SK-N-MC (cell line): ENCODE measurements at regions not wholly inside any gene's neighbourhood (a gene's known extent, or its start where the extent isn't known, plus 50 kb on each side); places are given as distances from the start of the nearest gene placed in this dataset.

ENCODE experiments used
- DNase-seq: peaks from one replicate; pipeline ENCODE4 v3.0.0-alpha.2; 2011; ENCODE audit warnings: low read depth, low spot score
- H3K27ac ChIP-seq: fragments of 200-600 bp; sonication (generic); 2 replicates; pipeline ENCODE4 v1.5.1; 2016; ENCODE audit warnings: mixed run types
- H3K36me3 ChIP-seq: fragments of 200-600 bp; sonication (generic); 2 replicates; pipeline ENCODE4 v1.6.1; 2017; ENCODE audit warnings: antibody characterized with exemption, low read length, mixed read lengths; ENCODE audit not compliant: insufficient read depth
- H3K4me3 ChIP-seq: fragments of 200-600 bp; sonication (generic); 2 replicates; pipeline ENCODE4 v1.5.1; 2016
- H3K9ac ChIP-seq: fragments of 200-600 bp; sonication (generic); 2 replicates; pipeline ENCODE4 v1.8.0; 2017; ENCODE audit warnings: mixed run types, mixed read lengths; ENCODE audit not compliant: insufficient read length
- H3K9me3 ChIP-seq: fragments of 200-600 bp; sonication (generic); 2 replicates; pipeline ENCODE4 v1.6.1; 2017; ENCODE audit warnings: low read depth, mild to moderate bottlenecking, antibody characterized with exemption, low read length, moderate library complexity, mixed read lengths
- EZH2 ChIP-seq: fragments of 200-600 bp; sonication (generic); IDR thresholded peaks from one replicate; pipeline ENCODE4 v1.6.1; 2017; ENCODE audit warnings: antibody characterized with exemption
- FOXP2 ChIP-seq: optimal IDR thresholded peaks from 2 replicates; pipeline ENCODE3; 2011; ENCODE audit warnings: mild to moderate bottlenecking, moderate library complexity; ENCODE audit not compliant: insufficient read depth; ENCODE audit errors: extremely low read length, control extremely low read depth
- POLR2AphosphoS5 ChIP-seq: IDR thresholded peaks from 2 replicates; pipeline ENCODE4 v1.6.1; 2012; ENCODE audit warnings: mild to moderate bottlenecking, low read depth, low read length, borderline replicate concordance

DNA sequence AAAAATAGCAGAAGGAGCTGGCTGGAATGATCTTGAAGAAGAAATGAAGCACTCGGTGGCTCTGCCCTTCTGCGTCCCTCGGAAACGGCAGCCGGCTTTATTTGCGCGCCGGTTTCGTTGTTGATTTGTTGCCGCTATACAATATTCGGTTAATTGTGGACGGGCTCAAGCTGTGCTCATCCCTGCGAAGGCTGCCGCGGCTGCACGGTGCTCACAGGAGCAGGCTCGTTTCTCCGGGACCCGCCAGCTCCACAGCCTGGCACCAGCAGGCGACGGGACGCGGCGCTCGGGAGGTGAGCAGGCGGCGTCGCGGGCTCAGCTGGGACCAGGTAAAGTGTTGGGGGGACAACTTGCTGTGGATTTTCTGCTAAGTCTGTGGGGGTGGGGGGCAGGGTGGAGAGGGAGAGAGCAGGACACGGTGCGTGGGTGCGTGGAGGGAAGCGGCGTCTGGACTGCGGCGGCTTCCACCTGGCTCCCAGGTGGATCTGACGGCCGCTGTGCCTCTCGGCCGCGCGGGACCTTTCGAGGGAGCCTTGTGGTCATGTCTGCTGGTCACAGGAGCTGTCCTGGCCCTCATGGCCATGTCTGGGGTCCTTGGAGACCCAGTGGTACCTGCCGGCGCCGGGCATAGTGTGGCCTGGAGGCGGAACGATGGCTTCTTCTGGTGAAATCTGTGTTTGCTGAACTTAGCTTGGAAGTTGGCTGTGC lies 90.9 kb downstream of the TEX29 start:
- Histone ChIP-seq H3K9ac (no peak overlapping the region), H3K27ac (no peak overlapping the region), H3K36me3 (no peaks in the 10 kb centered on the region), H3K9me3 (no peaks in the 10 kb centered on the region), H3K4me3 (no peak overlapping the region)
- DNase-seq: no peak
- TF ChIP-seq FOXP2 (no peak), EZH2 (no peak), POLR2AphosphoS5 (no peak)

DNA sequence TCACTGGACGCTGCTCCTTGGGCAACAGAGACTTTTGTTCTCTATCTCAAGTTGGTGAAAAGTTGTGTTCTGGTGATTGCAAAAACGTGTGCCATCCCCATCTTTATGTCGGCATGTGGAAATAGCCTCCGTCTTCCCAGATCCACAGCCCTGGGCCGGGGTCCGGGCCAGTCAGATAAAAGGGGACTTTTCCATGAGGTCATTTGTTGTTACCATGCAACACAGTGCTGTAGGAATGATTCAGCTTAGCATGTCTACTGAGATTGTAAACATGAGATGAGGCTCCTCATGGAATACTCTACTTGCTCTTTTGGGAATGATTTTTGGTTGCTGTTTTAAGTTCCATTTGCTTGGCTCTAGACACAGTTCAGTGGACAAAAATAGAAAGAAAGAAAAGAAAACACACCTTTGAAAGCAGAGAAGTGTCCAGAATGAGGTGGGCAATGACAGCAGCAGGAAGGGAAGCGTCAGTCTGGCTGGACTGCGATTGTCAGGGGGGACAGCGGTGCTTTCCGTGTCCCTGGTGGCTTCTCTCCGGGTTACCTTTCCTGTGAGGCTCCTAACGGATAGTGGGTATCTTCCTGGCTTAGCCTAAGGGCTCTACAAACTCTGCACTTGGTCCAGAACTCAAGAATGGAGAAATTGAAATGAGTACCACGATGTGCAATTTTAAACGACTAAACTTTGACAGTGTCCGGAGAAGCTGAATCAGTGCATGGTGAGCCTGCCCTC lies 91.6 kb downstream of the TEX29 start:
- Histone ChIP-seq H3K36me3 (no peaks in the 10 kb centered on the region), H3K27ac (no peak overlapping the region), H3K9ac (no peak overlapping the region), H3K9me3 (no peaks in the 10 kb centered on the region), H3K4me3 (no peak overlapping the region)
- TF ChIP-seq POLR2AphosphoS5 (no peak), FOXP2 (no peak), EZH2 (no peak)
- no peak for DNase-seq

GRCh38 chr13:111413407-111414187 lies 93.2 kb downstream of the TEX29 start:
- no peaks in the 10 kb centered on the region for H3K36me3 ChIP-seq
- no peak for DNase-seq
- no peak overlapping the region for H3K4me3 ChIP-seq
- H3K27ac ChIP-seq: no peak overlapping the region
- no peak overlapping the region for H3K9ac ChIP-seq
- H3K9me3 ChIP-seq: no peaks in the 10 kb centered on the region
- no peak for TF ChIP-seq POLR2AphosphoS5

GRCh38 chr13:111414341-111414740 lies 93.9 kb downstream of the TEX29 start:
- H3K4me3 ChIP-seq: no peak overlapping the region
- H3K9me3 ChIP-seq: no peaks in the 10 kb centered on the region
- no peaks in the 10 kb centered on the region for H3K36me3 ChIP-seq
- H3K27ac ChIP-seq: no peak overlapping the region
- no peak for DNase-seq
- TF ChIP-seq EZH2 (no peak), POLR2AphosphoS5 (no peak), FOXP2 (no peak)
- no peak overlapping the region for H3K9ac ChIP-seq

- Histone ChIP-seq H3K9me3 (no peaks in the 10 kb centered on the region), H3K9ac (no peak overlapping the region), H3K27ac (no peak overlapping the region), H3K36me3 (no peaks in the 10 kb centered on the region), H3K4me3 (no peak overlapping the region)
- no peak for DNase-seq
- no peak for TF ChIP-seq POLR2AphosphoS5
- no peak for TF ChIP-seq FOXP2
- TF ChIP-seq EZH2: no peak
Measured at GRCh38 chr13:111415246-111415645, 94.8 kb downstream of the TEX29 start.

DNA sequence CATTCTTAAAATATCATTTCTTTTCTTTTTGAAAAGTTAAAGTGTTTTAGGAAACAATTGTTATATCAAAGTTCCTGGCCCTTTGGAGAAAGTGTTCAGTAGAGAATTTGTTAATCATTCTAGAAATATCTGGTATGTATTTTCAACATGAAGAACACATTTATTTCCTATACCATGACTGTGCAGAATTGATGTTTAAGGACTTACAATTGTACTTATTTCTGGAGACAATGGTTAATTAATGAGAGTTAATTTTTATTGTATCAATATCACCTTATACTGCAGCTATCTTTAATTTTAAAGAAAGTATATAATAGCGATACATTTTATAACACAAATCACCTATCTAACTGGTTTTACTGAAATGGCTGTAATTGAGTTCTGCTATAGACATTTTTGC lies 95.3 kb downstream of the TEX29 start:
- DNase-seq: no peak
- H3K9me3 ChIP-seq: no peaks in the 10 kb centered on the region
- no peaks in the 10 kb centered on the region for H3K36me3 ChIP-seq
- no peak overlapping the region for H3K9ac ChIP-seq
- H3K4me3 ChIP-seq: no peak overlapping the region
- TF ChIP-seq FOXP2 (no peak), EZH2 (no peak), POLR2AphosphoS5 (no peak)
- no peak overlapping the region for H3K27ac ChIP-seq

GRCh38 chr13:111418101-111418500 lies 97.7 kb downstream of the TEX29 start:
- Histone ChIP-seq H3K9ac (no peak overlapping the region), H3K36me3 (no peaks in the 10 kb centered on the region), H3K27ac (no peak overlapping the region), H3K9me3 (no peaks in the 10 kb centered on the region), H3K4me3 (no peak overlapping the region)
- DNase-seq: no peak
- TF ChIP-seq EZH2 (no peak), FOXP2 (no peak), POLR2AphosphoS5 (no peak)

DNA sequence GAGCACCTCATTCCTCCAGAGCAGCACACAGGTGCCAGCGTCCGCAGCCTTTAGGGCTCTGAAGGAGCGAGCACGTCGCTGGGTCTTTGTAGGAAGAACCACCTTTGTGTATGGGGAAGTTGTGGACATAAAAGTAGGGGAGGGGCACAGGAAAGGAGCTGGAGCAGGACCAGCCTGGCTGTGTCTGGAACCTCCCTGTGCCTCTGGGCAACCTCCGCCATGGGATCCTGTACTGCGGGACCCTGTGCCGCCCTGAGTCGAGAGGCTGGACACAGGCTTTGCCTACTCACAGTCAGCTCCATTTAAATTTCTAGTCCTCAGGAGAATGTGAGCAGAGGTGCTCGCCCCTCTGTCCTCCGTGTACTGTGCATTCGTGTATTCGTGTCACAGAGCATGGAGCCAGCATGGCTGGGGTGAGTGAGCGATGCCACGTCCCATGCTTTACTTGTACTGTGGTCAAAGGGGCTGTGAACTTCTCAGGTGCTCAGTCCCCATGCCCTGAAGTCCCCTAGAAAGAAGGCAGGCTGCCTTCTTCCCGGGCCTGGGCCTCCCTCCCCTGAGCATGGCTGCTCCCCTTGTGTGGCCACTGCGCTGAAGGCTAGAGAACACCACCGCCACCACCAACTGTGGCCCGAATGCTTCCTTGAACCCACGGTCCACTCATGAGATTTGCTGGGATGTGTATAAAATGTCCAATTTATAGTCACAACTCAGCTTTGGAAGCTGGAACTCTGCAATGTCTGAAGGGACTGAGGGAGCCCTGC lies 99.9 kb downstream of the TEX29 start:
- DNase-seq: no peak
- H3K36me3 ChIP-seq: no peaks in the 10 kb centered on the region
- no peak overlapping the region for H3K27ac ChIP-seq
- H3K9me3 ChIP-seq: no peaks in the 10 kb centered on the region
- no peak overlapping the region for H3K9ac ChIP-seq
- TF ChIP-seq EZH2 (no peak), POLR2AphosphoS5 (no peak), FOXP2 (no peak)
- H3K4me3 ChIP-seq: no peak overlapping the region

GRCh38 chr13:111421216-111421615 lies 100.8 kb downstream of the TEX29 start:
- Histone ChIP-seq H3K36me3 (no peaks in the 10 kb centered on the region), H3K4me3 (no peak overlapping the region), H3K9me3 (no peaks in the 10 kb centered on the region), H3K9ac (no peak overlapping the region), H3K27ac (no peak overlapping the region)
- no peak for TF ChIP-seq POLR2AphosphoS5
- no peak for TF ChIP-seq FOXP2
- TF ChIP-seq EZH2: no peak
- DNase-seq: no peak
